GM12891 (cell line): ENCODE measurements at regions not wholly inside any gene's neighbourhood (a gene's known extent, or its start where the extent isn't known, plus 50 kb on each side); places are given as distances from the start of the nearest gene placed in this dataset.

ENCODE experiments used
- POLR2A ChIP-seq: IDR thresholded peaks from 2 replicates; pipeline ENCODE4 v1.6.1; 2011; ENCODE audit warnings: low read depth, low read length, control low read depth
- POLR2AphosphoS5 ChIP-seq: IDR thresholded peaks from 2 replicates; pipeline ENCODE4 v1.6.1; 2011; ENCODE audit warnings: low read depth, low read length, control low read depth

DNA sequence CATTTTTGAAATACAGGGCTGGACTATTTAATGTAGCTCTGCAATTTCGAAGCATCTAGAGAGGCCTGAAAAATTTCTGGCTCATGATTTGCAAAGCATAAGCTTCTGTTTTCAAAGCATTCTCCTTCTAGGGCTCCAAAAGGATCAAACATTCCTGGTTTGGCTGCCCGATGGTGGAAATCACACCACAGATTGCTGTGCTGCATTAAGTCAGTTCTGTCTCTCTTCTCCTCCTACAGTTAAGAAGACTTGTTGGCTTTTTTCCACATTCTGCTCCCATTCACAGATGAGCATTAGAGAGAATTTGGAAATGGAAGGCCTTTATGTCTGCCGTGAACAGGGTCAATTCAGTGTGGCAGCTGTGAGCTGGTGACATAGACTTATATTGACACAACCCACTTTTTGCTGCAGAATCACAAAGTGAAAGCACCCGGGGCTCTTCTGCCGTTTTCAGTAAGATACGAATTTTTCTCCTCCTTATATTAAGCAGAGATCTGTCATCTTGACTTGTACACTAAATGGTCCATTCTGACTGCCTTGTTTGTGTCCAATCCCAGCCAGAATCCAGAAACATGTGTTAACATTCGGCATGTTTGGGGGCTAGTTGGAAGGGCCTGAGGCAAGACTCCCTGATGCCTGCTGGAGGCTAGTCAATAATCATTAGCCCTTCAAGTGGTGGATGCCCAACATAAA is 330.8 kb upstream of the DEFB112 start:
- TF ChIP-seq POLR2A (no peak), POLR2AphosphoS5 (no peak)
